ENCODE measurements at regions not wholly inside any gene's neighbourhood (a gene's known extent, or its start where the extent isn't known, plus 50 kb on each side); places are given as distances from the start of the nearest gene placed in this dataset.

GRCh38 chr15:96051598-96051997 lies 278.9 kb upstream of the NR2F2 start:
- H3K4me2 ChIP-seq (ENCODE audit: low read depth, low read length) = no peak overlapping the region
- intact Hi-C loops (cut with micrococcal nuclease; ENCODE audit: unreplicated experiment) (loop anchor here (5.0 kb wide), 1 partner anchor 276 kb away; no protein-coding TSS in a partner anchor), in situ Hi-C loops (cut with HindIII; ENCODE audit: extremely low pct_ligation_motif_present, low pct_unique_long_range_greater_than_20kb) (no loop called here)
- H3K79me2 ChIP-seq (ENCODE audit: insufficient read depth, low read length) = no peaks in the 10 kb centered on the region
- H3K27me3 ChIP-seq (ENCODE audit: control insufficient read depth in 1 of 2, insufficient read depth in 2 of 2, low read length in 2 of 2) = 0 out of 5 replicates have a peak, but pooled peaks cover 0 to 4% of the 10 kb centered on the region in 2 experiments
- no peak overlapping the region for H3K27ac ChIP-seq (ENCODE audit: extremely low read length, insufficient read depth, low read length)
- no peaks in the 10 kb centered on the region for H3K36me3 ChIP-seq (replicated peaks in 1 of 2; ENCODE audit: control insufficient read depth in 1 of 2, insufficient read depth in 2 of 2, low read length in 2 of 2)
- H3K9me3 ChIP-seq (ENCODE audit: low read length) = no peaks in the 10 kb centered on the region
- POLR2A ChIA-PET = no interaction called here
- no peak for ATAC-seq
- DNase-seq (ENCODE audit: low spot score) = no peak
- peaks cover 14% of the 10 kb centered on the region for H3K4me1 ChIP-seq (ENCODE audit: insufficient read depth, low read length)
- no peak overlapping the region for H3K9ac ChIP-seq (ENCODE audit: insufficient read depth, low read depth, low read length)
- no peaks in the 10 kb centered on the region for H4K20me1 ChIP-seq (ENCODE audit: insufficient read depth, low read length)
- no peak overlapping the region for H3K4me3 ChIP-seq (replicated peaks in 1 of 3; ENCODE audit: insufficient read depth in 1 of 3, low read depth in 2 of 3, low read length in 3 of 3)
- TF ChIP-seq TEAD2 (CRISPR knock-in tag; IDR thresholded peaks at IDR 0.05) = no peak
- no peak for TF ChIP-seq EEA1 (CRISPR knock-in tag; IDR thresholded peaks at IDR 0.05; ENCODE audit: borderline replicate concordance)
- no peak for TF ChIP-seq REL (CRISPR knock-in tag; conservative IDR thresholded peaks at IDR 0.05)
- TF ChIP-seq DR1 (CRISPR knock-in tag; IDR thresholded peaks at IDR 0.05) = no peak
- TF ChIP-seq GRHL1 (CRISPR knock-in tag; conservative IDR thresholded peaks at IDR 0.05) = no peak
- TF ChIP-seq SRSF4 (IDR thresholded peaks at IDR 0.05; ENCODE audit: low read depth, low read length, poor library complexity, severe bottlenecking) = no peak
- TF ChIP-seq, protein P1, sequence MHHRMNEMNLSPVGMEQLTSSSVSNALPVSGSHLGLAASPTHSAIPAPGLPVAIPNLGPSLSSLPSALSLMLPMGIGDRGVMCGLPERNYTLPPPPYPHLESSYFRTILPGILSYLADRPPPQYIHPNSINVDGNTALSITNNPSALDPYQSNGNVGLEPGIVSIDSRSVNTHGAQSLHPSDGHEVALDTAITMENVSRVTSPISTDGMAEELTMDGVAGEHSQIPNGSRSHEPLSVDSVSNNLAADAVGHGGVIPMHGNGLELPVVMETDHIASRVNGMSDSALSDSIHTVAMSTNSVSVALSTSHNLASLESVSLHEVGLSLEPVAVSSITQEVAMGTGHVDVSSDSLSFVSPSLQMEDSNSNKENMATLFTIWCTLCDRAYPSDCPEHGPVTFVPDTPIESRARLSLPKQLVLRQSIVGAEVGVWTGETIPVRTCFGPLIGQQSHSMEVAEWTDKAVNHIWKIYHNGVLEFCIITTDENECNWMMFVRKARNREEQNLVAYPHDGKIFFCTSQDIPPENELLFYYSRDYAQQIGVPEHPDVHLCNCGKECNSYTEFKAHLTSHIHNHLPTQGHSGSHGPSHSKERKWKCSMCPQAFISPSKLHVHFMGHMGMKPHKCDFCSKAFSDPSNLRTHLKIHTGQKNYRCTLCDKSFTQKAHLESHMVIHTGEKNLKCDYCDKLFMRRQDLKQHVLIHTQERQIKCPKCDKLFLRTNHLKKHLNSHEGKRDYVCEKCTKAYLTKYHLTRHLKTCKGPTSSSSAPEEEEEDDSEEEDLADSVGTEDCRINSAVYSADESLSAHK (CRISPR knock-in tag; IDR thresholded peaks at IDR 0.05; ENCODE audit: borderline replicate concordance) = no peak
- TF ChIP-seq ZNF839 (CRISPR knock-in tag; IDR thresholded peaks at IDR 0.05; ENCODE audit: borderline replicate concordance) = no peak
- no peak for TF ChIP-seq HOXA9 (CRISPR knock-in tag; IDR thresholded peaks at IDR 0.05; ENCODE audit: borderline replicate concordance)
- TF ChIP-seq GATAD2A (CRISPR knock-in tag; IDR thresholded peaks at IDR 0.05) = no peak
- no peak for TF ChIP-seq ZNF609 (CRISPR knock-in tag; IDR thresholded peaks at IDR 0.05; ENCODE audit: borderline replicate concordance)
- no peak for TF ChIP-seq TAF1 (CRISPR knock-in tag; IDR thresholded peaks at IDR 0.05)
- no peak for TF ChIP-seq ZNF75D (CRISPR knock-in tag; IDR thresholded peaks at IDR 0.05; ENCODE audit: borderline replicate concordance)
- H2AFZ ChIP-seq (ENCODE audit: low read length) = no peak overlapping the region
- FAIRE-seq = no peak
- no TSS peak for BruUV-seq (replicated peaks)
- CTCF ChIA-PET (ENCODE audit: low intra/inter-chr PET ratio, low total read pairs) = no interaction called here
- 39% methylated on average over 2 of the region's 2 CpGs for WGBS (ENCODE audit: low lambda C conversion rate)
